GM23338 (cell line): ENCODE measurements at regions not wholly inside any gene's neighbourhood (a gene's known extent, or its start where the extent isn't known, plus 50 kb on each side); places are given as distances from the start of the nearest gene placed in this dataset.

ENCODE experiments used
- CREB1 ChIP-seq: fragments of 250-450 bp; sonication (Bioruptor Pico); IDR thresholded peaks from 2 replicates; pipeline ENCODE4 v1.5.0; 2020; ENCODE audit warnings: low read depth, mild to moderate bottlenecking, moderate library complexity
- CTCF ChIP-seq, 2 experiments: fragments of 200-600 bp in 1 of 2; sonication (generic) in 1 of 2; conservative IDR thresholded peaks; 2 replicates each; pipeline versions ENCODE4 v1.5.1 to v1.6.1; 2016 to 2017; ENCODE audit warnings: antibody characterized with exemption in 2 of 2, low read depth in 2 of 2, mild to moderate bottlenecking in 2 of 2, moderate library complexity in 1 of 2
- EZH2 ChIP-seq: fragments of 200-600 bp; sonication (generic); IDR thresholded peaks from one replicate; pipeline ENCODE4 v1.8.0; 2017; ENCODE audit warnings: antibody characterized with exemption, mild to moderate bottlenecking, low read depth; ENCODE audit not compliant: unreplicated experiment
- EZH2phosphoT487 ChIP-seq: fragments of 200-600 bp; sonication (generic); IDR thresholded peaks from one replicate; pipeline ENCODE4 v1.8.1; 2018; ENCODE audit warnings: antibody characterized with exemption; ENCODE audit not compliant: unreplicated experiment
- JUNB ChIP-seq: IDR thresholded peaks from one replicate; pipeline ENCODE4 v1.6.1; 2016; ENCODE audit warnings: antibody characterized with exemption; ENCODE audit not compliant: unreplicated experiment
- POLR2AphosphoS5 ChIP-seq: IDR thresholded peaks from 2 replicates; pipeline ENCODE4 v1.6.1; 2016; ENCODE audit warnings: antibody characterized with exemption, low read depth
- REST ChIP-seq: IDR thresholded peaks from one replicate; pipeline ENCODE4 v1.6.1; 2018; ENCODE audit warnings: antibody characterized with exemption; ENCODE audit not compliant: unreplicated experiment
- STAT1 ChIP-seq: IDR thresholded peaks from one replicate; pipeline ENCODE4 v1.6.1; 2016; ENCODE audit warnings: antibody characterized with exemption; ENCODE audit not compliant: unreplicated experiment
- ZNF114 ChIP-seq: fragments of 250-450 bp; sonication (Bioruptor Pico); IDR thresholded peaks from 2 replicates; pipeline ENCODE4 v1.5.0; 2020; ENCODE audit warnings: mild to moderate bottlenecking, moderate library complexity

GRCh38 chr6:63493557-63493956 is 78.7 kb upstream of the LOC128125822 start:
- TF ChIP-seq REST (no peak), CTCF (conservative IDR thresholded peaks at IDR 0.05; ENCODE audit: low read depth in 2 of 2) (no peak), POLR2AphosphoS5 (no peak), CREB1 (CRISPR knock-in tag) (no peak), JUNB (no peak), EZH2phosphoT487 (no peak), EZH2 (no peak), STAT1 (no peak), ZNF114 (no peak)
